Stimulated activated CD8-positive, alpha-beta memory T cell treated with anti-CD3 and anti-CD28 coated beads, Interleukin-12 subunit alpha, Interleukin-12 subunit beta, amount 100 ng/mL, for 24 hours (primary cell): ENCODE measurements at regions not wholly inside any gene's neighbourhood (a gene's known extent, or its start where the extent isn't known, plus 50 kb on each side); places are given as distances from the start of the nearest gene placed in this dataset.

ENCODE experiments used
- DNase-seq: peaks from one replicate; pipeline ENCODE4 v3.0.0-alpha.2; 2020; ENCODE audit errors: extremely low read depth

- DNase-seq, result no peak
These were observed 690.8 kb upstream of the ARGLU1 start for GRCh38 chr13:107258599-107259187.

GRCh38 chr13:107254392-107254791, 686.5 kb upstream of the ARGLU1 start:
- DNase-seq, result no peak

GRCh38 chr13:107252428-107252827, 684.5 kb upstream of the ARGLU1 start:
- no peak for DNase-seq

GRCh38 chr13:107252021-107252420, 684.1 kb upstream of the ARGLU1 start:
- DNase-seq, result no peak

- DNase-seq, result no peak
These were observed 683.4 kb upstream of the ARGLU1 start for GRCh38 chr13:107251341-107251740.

GRCh38 chr13:107250628-107251027, 682.7 kb upstream of the ARGLU1 start:
- no peak for DNase-seq

- no peak for DNase-seq
These were observed 676.3 kb upstream of the ARGLU1 start for GRCh38 chr13:107244241-107244640.

- DNase-seq, result no peak
These were observed 674.2 kb upstream of the ARGLU1 start for GRCh38 chr13:107242138-107242537.

GRCh38 chr13:107241381-107241780, 673.4 kb upstream of the ARGLU1 start:
- DNase-seq, result no peak

GRCh38 chr13:107239213-107239612, 671.3 kb upstream of the ARGLU1 start:
- no peak for DNase-seq

- no peak for DNase-seq
These were observed 670.5 kb upstream of the ARGLU1 start for GRCh38 chr13:107238262-107238981.

GRCh38 chr13:107234319-107235073, 666.6 kb upstream of the ARGLU1 start:
- no peak for DNase-seq

GRCh38 chr13:107233541-107233940, 665.6 kb upstream of the ARGLU1 start:
- no peak for DNase-seq

- no peak for DNase-seq
These were observed 664.0 kb upstream of the ARGLU1 start for GRCh38 chr13:107231944-107232343.

GRCh38 chr13:107223867-107224266, 655.9 kb upstream of the ARGLU1 start:
- no peak for DNase-seq

- DNase-seq, result no peak
These were observed 654.7 kb upstream of the ARGLU1 start for GRCh38 chr13:107222597-107222996.

GRCh38 chr13:107220245-107220644, 652.3 kb upstream of the ARGLU1 start:
- no peak for DNase-seq

- no peak for DNase-seq
These were observed 649.3 kb upstream of the ARGLU1 start for GRCh38 chr13:107217251-107217650.

- DNase-seq, result no peak
These were observed 648.3 kb upstream of the ARGLU1 start for GRCh38 chr13:107216046-107216755.

- DNase-seq, result no peak
These were observed 643.1 kb upstream of the ARGLU1 start for GRCh38 chr13:107211073-107211472.

- no peak for DNase-seq
These were observed 642.7 kb upstream of the ARGLU1 start for GRCh38 chr13:107210723-107211030.
